IMR-90 (cell line): ENCODE measurements at regions not wholly inside any gene's neighbourhood (a gene's known extent, or its start where the extent isn't known, plus 50 kb on each side); places are given as distances from the start of the nearest gene placed in this dataset.
A peak's percentile ranks its signal among the peaks of the same experiment; 100 is the strongest.

Source experiments
- ATAC-seq: fragments of 200-7000 bp; cut with Tn5 transposase; 2 replicates; pipeline ENCODE4 v1.9.1; 2020; ENCODE audit warnings: low read depth, mild to moderate bottlenecking, moderate library complexity
- BruUV-seq: library from RNA; stranded (reverse); fragments of 400-500 nt; replicated peaks from 2 replicates; lab custom pipeline; 2021; lab: Mats Ljungman, UMichigan
- CTCF ChIA-PET: fragments of 300-600 bp; formaldehyde crosslinking; extraction: SDS; loops from one replicate; lab custom pipeline; 2021; ENCODE audit warnings: antibody characterized with exemption; lab: Yijun Ruan, JAX
- POLR2A ChIA-PET: fragments of 300-600 bp; sonication (Branson Sonifier 250); formaldehyde crosslinking; loops from one replicate; lab custom pipeline; 2022; ENCODE audit warnings: antibody characterized with exemption; ENCODE audit not compliant: unreplicated experiment; lab: Charles Lee
- DNase-seq: peaks from one replicate; pipeline ENCODE4 v3.0.0; 2013
- H2AFZ ChIP-seq: replicated peaks from 2 replicates; pipeline ENCODE3; 2013; ENCODE audit warnings: low read length, mild to moderate bottlenecking; ENCODE audit not compliant: poor library complexity
- H2AK5ac ChIP-seq: 2 replicates; pipeline ENCODE4 v1.6.1; 2013; ENCODE audit warnings: low read depth, low read length, inconsistent platforms
- H2AK9ac ChIP-seq: replicated peaks from 2 replicates; pipeline ENCODE3; 2013; ENCODE audit warnings: mild to moderate bottlenecking, low read depth, low read length, moderate library complexity; ENCODE audit not compliant: poor library complexity
- H2BK120ac ChIP-seq: 2 replicates; pipeline ENCODE4 v1.6.1; 2013; ENCODE audit warnings: low read depth, low read length, inconsistent platforms
- H2BK15ac ChIP-seq: 3 replicates; pipeline ENCODE4 v1.6.1; 2013; ENCODE audit warnings: low read depth, low read length, inconsistent platforms
- H2BK20ac ChIP-seq: 2 replicates; pipeline ENCODE4 v1.6.1; 2013; ENCODE audit warnings: low read depth, mild to moderate bottlenecking, inconsistent platforms, low read length, moderate library complexity
- H2BK5ac ChIP-seq: 2 replicates; pipeline ENCODE4 v1.6.1; 2013; ENCODE audit warnings: mild to moderate bottlenecking, low read depth, low read length, inconsistent platforms; ENCODE audit not compliant: poor library complexity, severe bottlenecking
- H3K14ac ChIP-seq: replicated peaks from 2 replicates; pipeline ENCODE4 v1.6.1; 2013; ENCODE audit warnings: low read depth, low read length, inconsistent platforms
- H3K18ac ChIP-seq: 2 replicates; pipeline ENCODE4 v1.6.1; 2013; ENCODE audit warnings: low read depth, low read length, control low read depth
- H3K23ac ChIP-seq: 2 replicates; pipeline ENCODE4 v1.6.1; 2013; ENCODE audit warnings: low read depth, low read length, inconsistent platforms
- H3K27ac ChIP-seq: 2 replicates; pipeline ENCODE4 v1.5.1; 2013; ENCODE audit warnings: mild to moderate bottlenecking, control low read depth, low read length; ENCODE audit not compliant: insufficient read depth
- H3K27me3 ChIP-seq: 2 replicates; pipeline ENCODE4 v1.6.1; 2013; ENCODE audit warnings: low read length; ENCODE audit not compliant: control insufficient read depth, insufficient read depth
- H3K36me3 ChIP-seq: 2 replicates; pipeline ENCODE4 v1.6.1; 2013; ENCODE audit warnings: low read length, mixed read lengths; ENCODE audit not compliant: control insufficient read depth, insufficient read depth
- H3K4ac ChIP-seq: 2 replicates; pipeline ENCODE4 v1.6.1; 2013; ENCODE audit warnings: low read depth, low read length, inconsistent platforms
- H3K4me1 ChIP-seq: 2 replicates; pipeline ENCODE4 v1.6.1; 2013; ENCODE audit warnings: low read length, mixed read lengths; ENCODE audit not compliant: control insufficient read depth, insufficient read depth
- H3K4me2 ChIP-seq: 2 replicates; pipeline ENCODE4 v1.6.1; 2013; ENCODE audit warnings: low read depth, mild to moderate bottlenecking, control low read depth, low read length, moderate library complexity
- H3K4me3 ChIP-seq: 2 replicates; pipeline ENCODE4 v1.5.1; 2013; ENCODE audit warnings: low read depth, mild to moderate bottlenecking, control low read depth, low read length, moderate library complexity; ENCODE audit not compliant: insufficient read depth
- H3K56ac ChIP-seq: 2 replicates; pipeline ENCODE4 v1.6.1; 2013; ENCODE audit warnings: low read length, inconsistent platforms; ENCODE audit not compliant: insufficient read depth; ENCODE audit errors: extremely low read depth
- H3K79me1 ChIP-seq, 2 experiments: 2 replicates each; pipeline ENCODE4 v1.6.1; 2013; ENCODE audit warnings: low read length in 2 of 2, inconsistent platforms in 1 of 2, low read depth in 1 of 2
- H3K9ac ChIP-seq: 2 replicates; pipeline ENCODE4 v1.6.1; 2013; ENCODE audit warnings: low read depth, low read length, control low read depth
- H3K9me1 ChIP-seq: 2 replicates; pipeline ENCODE4 v1.6.1; 2013; ENCODE audit warnings: low read length, inconsistent platforms; ENCODE audit not compliant: insufficient read depth
- H3K9me3 ChIP-seq: 2 replicates; pipeline ENCODE4 v1.6.1; 2013; ENCODE audit warnings: low read length; ENCODE audit not compliant: control insufficient read depth, insufficient read depth
- H4K20me1 ChIP-seq: 2 replicates; pipeline ENCODE4 v1.6.1; 2013; ENCODE audit warnings: low read length, inconsistent platforms; ENCODE audit not compliant: insufficient read depth
- H4K5ac ChIP-seq: 2 replicates; pipeline ENCODE4 v1.6.1; 2013; ENCODE audit warnings: mild to moderate bottlenecking, low read depth, low read length, control low read depth
- H4K8ac ChIP-seq, 2 experiments: 2 replicates each; pipeline ENCODE4 v1.6.1; 2013; ENCODE audit warnings: low read depth in 2 of 2, low read length in 2 of 2, control low read depth in 1 of 2, inconsistent platforms in 1 of 2
- H4K91ac ChIP-seq: 2 replicates; pipeline ENCODE4 v1.6.1; 2013; ENCODE audit warnings: low read depth, low read length, inconsistent platforms; ENCODE audit not compliant: insufficient read depth
- BHLHE40 ChIP-seq: fragments of 150-350 bp; IDR thresholded peaks from 2 replicates; pipeline ENCODE4 v1.6.1; 2016; ENCODE audit warnings: mild to moderate bottlenecking, low read depth, low read length
- CEBPB ChIP-seq: IDR thresholded peaks from 2 replicates; pipeline ENCODE4 v1.6.1; 2012; ENCODE audit warnings: low read depth, low read length, improper control_type of control experiment
- FOS ChIP-seq: fragments of 150-350 bp; IDR thresholded peaks from 2 replicates; pipeline ENCODE4 v1.6.1; 2016; ENCODE audit warnings: low read depth, low read length
- MAFK ChIP-seq: IDR thresholded peaks from 2 replicates; pipeline ENCODE4 v1.6.1; 2012; ENCODE audit warnings: low read depth, low read length, improper control_type of control experiment
- MXI1 ChIP-seq: IDR thresholded peaks from 2 replicates; pipeline ENCODE4 v1.6.1; 2012; ENCODE audit warnings: low read depth, mild to moderate bottlenecking, low read length, moderate library complexity, borderline replicate concordance
- NFE2L2 ChIP-seq: fragments of 150-350 bp; IDR thresholded peaks from 2 replicates; pipeline ENCODE4 v1.6.1; 2016; ENCODE audit warnings: low read depth, mild to moderate bottlenecking, low read length
- POLR2A ChIP-seq: IDR thresholded peaks from 2 replicates; pipeline ENCODE4 v1.6.1; 2012; ENCODE audit warnings: mild to moderate bottlenecking, low read depth, low read length
- RAD21 ChIP-seq: IDR thresholded peaks from 2 replicates; pipeline ENCODE4 v1.6.1; 2012; ENCODE audit warnings: low read length, improper control_type of control experiment
- RCOR1 ChIP-seq: IDR thresholded peaks from 2 replicates; pipeline ENCODE4 v1.6.1; 2012; ENCODE audit warnings: mild to moderate bottlenecking, low read length, improper control_type of control experiment; ENCODE audit not compliant: insufficient replicate concordance
- RFX5 ChIP-seq: IDR thresholded peaks from 2 replicates; pipeline ENCODE4 v1.8.0; 2012; ENCODE audit warnings: low read depth, mild to moderate bottlenecking, low read length, moderate library complexity
- SMC3 ChIP-seq: fragments of 150-350 bp; IDR thresholded peaks from 2 replicates; pipeline ENCODE4 v1.6.1; 2016; ENCODE audit warnings: low read depth, mild to moderate bottlenecking, antibody characterized with exemption, low read length, moderate library complexity
- WGBS, 2 experiments: methylation state at CpG; one replicate each; pipeline versions ENCODE4 v1.1.5 to v1.1.7; 2013; ENCODE audit warnings: missing lambda C conversion rate in 2 of 2; ENCODE audit not compliant: insufficient read length in 1 of 2; ENCODE audit errors: extremely low coverage in 2 of 2; 5-methylcytosine and 5-hydroxymethylcytosine counted together
- dilution Hi-C: fragments of 300-500 bp; cut with HindIII; formaldehyde crosslinking; loops from one replicate; pipeline ENCODE4 v1.14.3; 2018; ENCODE audit warnings: low sequenced_read_pairs; ENCODE audit not compliant: unreplicated experiment
- in situ Hi-C: fragments of 300-500 bp; cut with MboI; formaldehyde crosslinking; loops from 3 replicates; pipeline ENCODE4 v1.14.3; 2019; ENCODE audit warnings: low sequenced_read_pairs, inconsistent platforms, mixed read lengths
- intact Hi-C: fragments of 100-400 bp; cut with micrococcal nuclease; formaldehyde crosslinking; loops from 2 replicates; pipeline ENCODE4 v1.10.0; 2022
- TF ChIP-seq, protein P1 (sequence below): fragments of 150-350 bp; IDR thresholded peaks from 2 replicates; pipeline ENCODE4 v1.6.1; 2017; ENCODE audit warnings: mild to moderate bottlenecking, antibody characterized with exemption, low read length, low read depth
- TF ChIP-seq, protein P2 (sequence below): conservative IDR thresholded peaks from 2 replicates; pipeline ENCODE4 v1.5.1; 2012; ENCODE audit warnings: mild to moderate bottlenecking, low read depth, low read length, improper control_type of control experiment
- TF ChIP-seq, protein P3 (sequence below): fragments of 150-350 bp; IDR thresholded peaks from 2 replicates; pipeline ENCODE4 v1.6.1; 2016; ENCODE audit warnings: low read depth, mild to moderate bottlenecking, low read length, moderate library complexity, borderline replicate concordance

DNA sequence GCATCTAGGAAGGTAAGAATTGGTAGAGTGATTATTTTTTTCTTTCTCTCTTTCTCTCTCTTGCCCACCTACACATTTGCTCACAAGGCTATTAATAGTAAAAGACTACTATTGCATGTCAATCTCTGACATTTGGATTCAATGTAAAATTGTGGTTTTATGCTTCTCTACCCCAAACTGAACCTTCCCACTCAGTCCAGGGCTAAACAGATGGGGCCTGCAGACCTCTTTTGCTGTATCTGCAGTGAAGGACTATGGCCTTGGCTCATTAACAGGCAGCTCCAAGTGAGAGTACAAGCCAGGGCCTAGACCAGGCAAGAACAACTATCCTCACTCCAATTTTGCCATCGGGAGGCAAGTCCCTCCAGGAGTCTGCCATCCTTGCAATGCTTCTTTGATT, 68.3 kb upstream of the ARL4C start:
- no peak for DNase-seq
- Histone ChIP-seq H2AFZ (peak overlapping the region; percentile 73), H3K9me3 (no peaks in the 10 kb centered on the region), H3K27me3 (no peaks in the 10 kb centered on the region), H4K8ac (peak overlapping the region; percentile 18 to 62; a peak in 2 of 4 replicates), H3K36me3 (no peaks in the 10 kb centered on the region), H4K91ac (peak overlapping the region; percentile 36), H3K9ac (no peak overlapping the region), H3K27ac (peak overlapping the region; percentile 7; the same call in 1 of the 2 replicates), H3K4me2 (no peak overlapping the region), H4K20me1 (no peaks in the 10 kb centered on the region), H3K9me1 (peaks cover 3% of the 10 kb centered on the region; the same call in 1 of the 2 replicates), H2AK5ac (peak overlapping the region; percentile 89), H2BK20ac (peak overlapping the region; percentile 86), H4K5ac (peak overlapping the region; percentile 23), H2BK15ac (peak overlapping the region; percentile 79; the same call in 1 of the 3 replicates), H3K56ac (no peak overlapping the region), H3K4me1 (peaks cover 8% of the 10 kb centered on the region), H3K18ac (peak overlapping the region; percentile 25), H2BK5ac (peak overlapping the region; percentile 36), H2BK120ac (peak overlapping the region; percentile 87), H3K4ac (peak overlapping the region; percentile 67), H3K79me1 (no peaks in the 10 kb centered on the region), H3K4me3 (no peak overlapping the region), H3K23ac (peak overlapping the region; percentile 36), H2AK9ac (peak overlapping the region; percentile 85), H3K14ac (peak overlapping the region; percentile 64)
- CTCF ChIA-PET, result interaction anchor here (0.7 to 2.3 kb wide), 10 partner anchors 9 to 543 kb away, joined by 3 to 10 read pairs (median 6); no protein-coding TSS in a partner anchor
- TF ChIP-seq CEBPB, result no peak
- TF ChIP-seq BHLHE40, result no peak
- no peak for TF ChIP-seq RCOR1
- no peak for TF ChIP-seq MAFK
- TF ChIP-seq, protein P1, sequence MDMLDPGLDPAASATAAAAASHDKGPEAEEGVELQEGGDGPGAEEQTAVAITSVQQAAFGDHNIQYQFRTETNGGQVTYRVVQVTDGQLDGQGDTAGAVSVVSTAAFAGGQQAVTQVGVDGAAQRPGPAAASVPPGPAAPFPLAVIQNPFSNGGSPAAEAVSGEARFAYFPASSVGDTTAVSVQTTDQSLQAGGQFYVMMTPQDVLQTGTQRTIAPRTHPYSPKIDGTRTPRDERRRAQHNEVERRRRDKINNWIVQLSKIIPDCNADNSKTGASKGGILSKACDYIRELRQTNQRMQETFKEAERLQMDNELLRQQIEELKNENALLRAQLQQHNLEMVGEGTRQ, result no peak
- no peak for TF ChIP-seq SMC3
- TF ChIP-seq, protein P2, sequence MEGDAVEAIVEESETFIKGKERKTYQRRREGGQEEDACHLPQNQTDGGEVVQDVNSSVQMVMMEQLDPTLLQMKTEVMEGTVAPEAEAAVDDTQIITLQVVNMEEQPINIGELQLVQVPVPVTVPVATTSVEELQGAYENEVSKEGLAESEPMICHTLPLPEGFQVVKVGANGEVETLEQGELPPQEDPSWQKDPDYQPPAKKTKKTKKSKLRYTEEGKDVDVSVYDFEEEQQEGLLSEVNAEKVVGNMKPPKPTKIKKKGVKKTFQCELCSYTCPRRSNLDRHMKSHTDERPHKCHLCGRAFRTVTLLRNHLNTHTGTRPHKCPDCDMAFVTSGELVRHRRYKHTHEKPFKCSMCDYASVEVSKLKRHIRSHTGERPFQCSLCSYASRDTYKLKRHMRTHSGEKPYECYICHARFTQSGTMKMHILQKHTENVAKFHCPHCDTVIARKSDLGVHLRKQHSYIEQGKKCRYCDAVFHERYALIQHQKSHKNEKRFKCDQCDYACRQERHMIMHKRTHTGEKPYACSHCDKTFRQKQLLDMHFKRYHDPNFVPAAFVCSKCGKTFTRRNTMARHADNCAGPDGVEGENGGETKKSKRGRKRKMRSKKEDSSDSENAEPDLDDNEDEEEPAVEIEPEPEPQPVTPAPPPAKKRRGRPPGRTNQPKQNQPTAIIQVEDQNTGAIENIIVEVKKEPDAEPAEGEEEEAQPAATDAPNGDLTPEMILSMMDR, result no peak
- TF ChIP-seq POLR2A, result no peak
- TF ChIP-seq NFE2L2, result no peak
- no peak for TF ChIP-seq RAD21
- TF ChIP-seq, protein P3, sequence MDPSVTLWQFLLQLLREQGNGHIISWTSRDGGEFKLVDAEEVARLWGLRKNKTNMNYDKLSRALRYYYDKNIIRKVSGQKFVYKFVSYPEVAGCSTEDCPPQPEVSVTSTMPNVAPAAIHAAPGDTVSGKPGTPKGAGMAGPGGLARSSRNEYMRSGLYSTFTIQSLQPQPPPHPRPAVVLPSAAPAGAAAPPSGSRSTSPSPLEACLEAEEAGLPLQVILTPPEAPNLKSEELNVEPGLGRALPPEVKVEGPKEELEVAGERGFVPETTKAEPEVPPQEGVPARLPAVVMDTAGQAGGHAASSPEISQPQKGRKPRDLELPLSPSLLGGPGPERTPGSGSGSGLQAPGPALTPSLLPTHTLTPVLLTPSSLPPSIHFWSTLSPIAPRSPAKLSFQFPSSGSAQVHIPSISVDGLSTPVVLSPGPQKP, result no peak
- no peak for TF ChIP-seq MXI1
- TF ChIP-seq RFX5, result no peak
- no peak for TF ChIP-seq FOS
- intact Hi-C loops (loop anchor here (2.0 kb wide), 1 partner anchor 66 kb away; no protein-coding TSS in a partner anchor), dilution Hi-C loops (loop anchor here (25.0 kb wide), 1 partner anchor 547 kb away; no protein-coding TSS in a partner anchor), in situ Hi-C loops (no loop called here)
- peak; percentile 42 for ATAC-seq
- no CpG with 5 or more reads among the region's 1 CpG for WGBS, 2 experiments
- POLR2A ChIA-PET, result interaction anchor here (0.8 to 1.0 kb wide), 2 partner anchors 391 to 400 kb away, joined by 4 to 5 read pairs; no protein-coding TSS in a partner anchor
- no TSS peak for BruUV-seq
